Hepatic stellate cell (primary cell): ENCODE measurements at regions not wholly inside any gene's neighbourhood (a gene's known extent, or its start where the extent isn't known, plus 50 kb on each side); places are given as distances from the start of the nearest gene placed in this dataset.
"Not testable (repeated sequence)": the region's sequence is repeated elsewhere in the genome, so short reads cannot be mapped to it uniquely, and the experiment has no call there.

Source experiments
- DNase-seq: peaks from one replicate; pipeline ENCODE4 v3.0.0; 2011; ENCODE audit warnings: low spot score

- no peak for DNase-seq
These were observed 205.9 kb downstream of the HIPK3 start for GRCh38 chr11:33463059-33463458.

GRCh38 chr11:33461369-33462125 is 204.4 kb downstream of the HIPK3 start:
- DNase-seq: no peak

- DNase-seq: no peak
These were observed 200.8 kb downstream of the HIPK3 start for GRCh38 chr11:33457948-33458347.

- DNase-seq: no peak
These were observed 198.8 kb downstream of the HIPK3 start for GRCh38 chr11:33455867-33456463.

GRCh38 chr11:33454264-33454663 is 197.1 kb downstream of the HIPK3 start:
- no peak for DNase-seq

- peak; percentile 76 for DNase-seq
These were observed 195.8 kb downstream of the HIPK3 start for GRCh38 chr11:33452836-33453624.

GRCh38 chr11:33451364-33451763 is 194.2 kb downstream of the HIPK3 start:
- no peak for DNase-seq

- peak; percentile 55 for DNase-seq
These were observed 192.6 kb downstream of the HIPK3 start for GRCh38 chr11:33449798-33450197.

GRCh38 chr11:33448461-33449130 is 191.4 kb downstream of the HIPK3 start:
- DNase-seq: no peak

GRCh38 chr11:33445761-33446161 is 188.6 kb downstream of the HIPK3 start:
- peak; percentile 60 for DNase-seq

GRCh38 chr11:33444835-33445594 is 187.8 kb downstream of the HIPK3 start:
- DNase-seq: no peak

GRCh38 chr11:33443684-33444083 is 186.5 kb downstream of the HIPK3 start:
- no peak for DNase-seq

- DNase-seq: no peak
These were observed 181.1 kb downstream of the HIPK3 start for GRCh38 chr11:33438301-33438700.

GRCh38 chr11:33437529-33437928 is 180.3 kb downstream of the HIPK3 start:
- no peak for DNase-seq

- no peak for DNase-seq
These were observed 178.0 kb downstream of the HIPK3 start for GRCh38 chr11:33435216-33435615.

GRCh38 chr11:33434294-33434693 is 177.1 kb downstream of the HIPK3 start:
- DNase-seq: no peak

GRCh38 chr11:33428435-33428834 is 171.3 kb downstream of the HIPK3 start:
- not testable (repeated sequence) for DNase-seq

- DNase-seq: no peak
These were observed 163.9 kb downstream of the HIPK3 start for GRCh38 chr11:33420959-33421566.

- DNase-seq: no peak
These were observed 162.7 kb downstream of the HIPK3 start for GRCh38 chr11:33419924-33420323.

- DNase-seq: no peak
These were observed 159.9 kb downstream of the HIPK3 start for GRCh38 chr11:33417121-33417520.

- no peak for DNase-seq
These were observed 156.1 kb downstream of the HIPK3 start for GRCh38 chr11:33413301-33413700.
